SK-N-SH (cell line): ENCODE measurements at regions not wholly inside any gene's neighbourhood (a gene's known extent, or its start where the extent isn't known, plus 50 kb on each side); places are given as distances from the start of the nearest gene placed in this dataset.

Experiments used
- CTCF ChIA-PET: fragments of 300-600, 350-600 bp; formaldehyde crosslinking; extraction: SDS; loops from one replicate; lab custom pipeline; 2021; lab: Yijun Ruan, JAX
- POLR2A ChIA-PET: fragments of 350-600 bp; sonication (Branson Sonifier 250); formaldehyde crosslinking; extraction: SDS; loops from one replicate; lab custom pipeline; 2020; ENCODE audit warnings: antibody characterized with exemption, inconsistent platforms; lab: Yijun Ruan, JAX
- DNase-seq: peaks from one replicate; pipeline ENCODE4 v3.0.0; 2012
- H2AFZ ChIP-seq: fragments of 200-600 bp; sonication (generic); 2 replicates; pipeline ENCODE4 v1.8.1; 2016; ENCODE audit warnings: antibody characterized with exemption, mild to moderate bottlenecking, low read depth
- H3F3A ChIP-seq: fragments of 200-600 bp; sonication (generic); replicated peaks from 2 replicates; pipeline ENCODE3; 2016; ENCODE audit warnings: antibody characterized with exemption, mild to moderate bottlenecking; ENCODE audit not compliant: insufficient read depth
- H3K27ac ChIP-seq, 2 experiments: fragments of 200-500 bp in 1 of 2; fragments of 200-600 bp in 1 of 2; sonication (Bioruptor generic) in 1 of 2; sonication (generic), shearing (Covaris generic) in 1 of 2; 2 replicates each; pipeline versions ENCODE4 v1.5.1 to v1.6.1; 2014 to 2016; ENCODE audit warnings: low read depth in 2 of 2, inconsistent platforms in 1 of 2, low read length in 1 of 2, mild to moderate bottlenecking in 1 of 2, mixed read lengths in 1 of 2
- H3K27me3 ChIP-seq: fragments of 200-600 bp; sonication (generic), shearing (Covaris generic); 2 replicates; pipeline ENCODE4 v1.6.1; 2016; ENCODE audit warnings: mixed run types; ENCODE audit not compliant: insufficient read depth
- H3K36me3 ChIP-seq, 2 experiments: fragments of 200-500 bp in 1 of 2; fragments of 200-600 bp in 1 of 2; sonication (Bioruptor generic) in 1 of 2; sonication (generic) in 1 of 2; replicated peaks in 1 of 2; 2 replicates each; pipeline versions ENCODE3 to v1.5.1; 2014 to 2016; ENCODE audit warnings: low read length in 1 of 2, mild to moderate bottlenecking in 1 of 2; ENCODE audit not compliant: insufficient read depth in 2 of 2, control insufficient read depth in 1 of 2
- H3K4me1 ChIP-seq, 2 experiments: fragments of 200-500 bp in 1 of 2; fragments of 200-600 bp in 1 of 2; sonication (Bioruptor generic) in 1 of 2; sonication (generic), shearing (Covaris generic) in 1 of 2; 2 replicates each; pipeline versions ENCODE4 v1.5.1 to v1.6.1; 2014 to 2016; ENCODE audit warnings: low read depth in 1 of 2, low read length in 1 of 2, mixed run types in 1 of 2; ENCODE audit not compliant: insufficient read depth in 2 of 2, control insufficient read depth in 1 of 2
- H3K4me2 ChIP-seq: fragments of 200-600 bp; sonication (generic), shearing (Covaris generic); 2 replicates; pipeline ENCODE4 v1.6.1; 2017; ENCODE audit warnings: mixed run types
- H3K4me3 ChIP-seq, 2 experiments: fragments of 200-500 bp in 1 of 2; fragments of 200-600 bp in 1 of 2; sonication (Bioruptor generic) in 1 of 2; sonication (generic), shearing (Covaris generic) in 1 of 2; 2 replicates each; pipeline versions ENCODE4 v1.5.1 to v1.8.1; 2014 to 2016; ENCODE audit warnings: low read depth in 2 of 2, inconsistent platforms in 1 of 2, low read length in 1 of 2, mild to moderate bottlenecking in 1 of 2, mixed read lengths in 1 of 2, moderate library complexity in 1 of 2
- H3K79me2 ChIP-seq: fragments of 200-600 bp; sonication (generic); 2 replicates; pipeline ENCODE4 v1.8.1; 2017; ENCODE audit warnings: mild to moderate bottlenecking; ENCODE audit not compliant: insufficient read depth
- H3K9ac ChIP-seq: fragments of 200-600 bp; sonication (generic); 2 replicates; pipeline ENCODE4 v1.6.1; 2017; ENCODE audit warnings: mixed run types
- H3K9me2 ChIP-seq: fragments of 200-600 bp; sonication (generic); 2 replicates; pipeline ENCODE4 v1.6.1; 2017; ENCODE audit warnings: mixed run types
- H3K9me3 ChIP-seq: fragments of 200-600 bp; sonication (generic); 2 replicates; pipeline ENCODE4 v1.6.1; 2017; ENCODE audit warnings: mixed run types, mild to moderate bottlenecking, moderate library complexity
- H4K20me1 ChIP-seq: fragments of 200-600 bp; sonication (generic); 2 replicates; pipeline ENCODE4 v1.6.1; 2017; ENCODE audit warnings: mild to moderate bottlenecking, mixed run types; ENCODE audit not compliant: insufficient read depth
- CTCF ChIP-seq: fragments of 200-600 bp; sonication (generic); IDR thresholded peaks from 2 replicates; pipeline ENCODE4 v1.6.1; 2017; ENCODE audit warnings: antibody characterized with exemption, mild to moderate bottlenecking, moderate library complexity
- EP300 ChIP-seq, 2 experiments: IDR thresholded peaks; 2 replicates each; pipeline versions ENCODE4 v1.4.0 to v1.6.1; 2012; ENCODE audit warnings: borderline replicate concordance in 1 of 2, low read depth in 1 of 2, low read length in 1 of 2
- EZH2phosphoT487 ChIP-seq: fragments of 200-600 bp; sonication (generic); IDR thresholded peaks from 2 replicates; pipeline ENCODE4 v1.6.1; 2017; ENCODE audit warnings: low read depth, mixed run types, mild to moderate bottlenecking, antibody characterized with exemption, moderate library complexity, borderline replicate concordance
- GATA2 ChIP-seq: sonication (generic); formaldehyde crosslinking; IDR thresholded peaks from 2 replicates; pipeline ENCODE4 v1.5.0; 2020; ENCODE audit warnings: mild to moderate bottlenecking, missing genetic modification reagents
- MAX ChIP-seq: IDR thresholded peaks from 2 replicates; pipeline ENCODE4 v1.4.0; 2012; ENCODE audit warnings: low read depth
- POLR2AphosphoS5 ChIP-seq: IDR thresholded peaks from 2 replicates; pipeline ENCODE4 v1.6.1; 2012; ENCODE audit warnings: low read depth, low read length
- RAD21 ChIP-seq: IDR thresholded peaks from 2 replicates; pipeline ENCODE4 v1.6.1; 2012; ENCODE audit warnings: mild to moderate bottlenecking, low read length
- RCOR1 ChIP-seq: fragments of 150-350 bp; IDR thresholded peaks from 2 replicates; pipeline ENCODE4 v1.6.1; 2017; ENCODE audit warnings: antibody characterized with exemption, low read length
- RFX5 ChIP-seq: IDR thresholded peaks from 2 replicates; pipeline ENCODE4 v1.6.1; 2012; ENCODE audit warnings: mild to moderate bottlenecking, improper control_type of control experiment, low read length
- TCF12 ChIP-seq: IDR thresholded peaks from 2 replicates; pipeline ENCODE4 v1.4.0; 2012
- USF2 ChIP-seq: fragments of 150-350 bp; IDR thresholded peaks from 2 replicates; pipeline ENCODE4 v1.6.1; 2017; ENCODE audit warnings: antibody characterized with exemption, low read length, low read depth, borderline replicate concordance
- WGBS: methylation state at CpG from one replicate; pipeline ENCODE4 v1.1.6; 2017; ENCODE audit warnings: low lambda C conversion rate; 5-methylcytosine and 5-hydroxymethylcytosine counted together
- TF ChIP-seq, protein P1 (sequence below): IDR thresholded peaks from 2 replicates; pipeline ENCODE4 v1.6.1; 2012; ENCODE audit warnings: mild to moderate bottlenecking, low read depth, low read length, moderate library complexity
- TF ChIP-seq, protein P2 (sequence below): IDR thresholded peaks from 2 replicates; pipeline ENCODE4 v1.4.0; 2012; ENCODE audit warnings: low read depth, borderline replicate concordance

- POLR2A ChIA-PET, result no interaction called here
- Histone ChIP-seq H3K4me1 (no peaks in the 10 kb centered on the region), H3K9ac (no peak overlapping the region), H3K36me3 (no peaks in the 10 kb centered on the region), H3K4me3 (no peak overlapping the region), H3K79me2 (no peaks in the 10 kb centered on the region), H3F3A (no peaks in the 10 kb centered on the region), H4K20me1 (no peaks in the 10 kb centered on the region), H3K27me3 (no peaks in the 10 kb centered on the region), H3K4me2 (no peak overlapping the region), H3K27ac (no peak overlapping the region), H3K9me2 (peaks cover 3% of the 10 kb centered on the region; the same call in 1 of the 2 replicates), H2AFZ (no peak overlapping the region), H3K9me3 (no peaks in the 10 kb centered on the region)
- TF ChIP-seq CTCF, result no peak
- 0% methylated on average over 1 of the region's 1 CpG for WGBS
- DNase-seq, result no peak
- CTCF ChIA-PET, result no interaction called here
These were observed 151.5 kb downstream of the TAF11L14 start for GRCh38 chr5:17785774-17786173.

- Histone ChIP-seq H3F3A (no peaks in the 10 kb centered on the region), H3K36me3 (no peaks in the 10 kb centered on the region), H2AFZ (no peak overlapping the region), H3K9me2 (no peaks in the 10 kb centered on the region), H3K4me3 (no peak overlapping the region)
- DNase-seq, result no peak
- POLR2A ChIA-PET, result no interaction called here
- TF ChIP-seq, protein P1, sequence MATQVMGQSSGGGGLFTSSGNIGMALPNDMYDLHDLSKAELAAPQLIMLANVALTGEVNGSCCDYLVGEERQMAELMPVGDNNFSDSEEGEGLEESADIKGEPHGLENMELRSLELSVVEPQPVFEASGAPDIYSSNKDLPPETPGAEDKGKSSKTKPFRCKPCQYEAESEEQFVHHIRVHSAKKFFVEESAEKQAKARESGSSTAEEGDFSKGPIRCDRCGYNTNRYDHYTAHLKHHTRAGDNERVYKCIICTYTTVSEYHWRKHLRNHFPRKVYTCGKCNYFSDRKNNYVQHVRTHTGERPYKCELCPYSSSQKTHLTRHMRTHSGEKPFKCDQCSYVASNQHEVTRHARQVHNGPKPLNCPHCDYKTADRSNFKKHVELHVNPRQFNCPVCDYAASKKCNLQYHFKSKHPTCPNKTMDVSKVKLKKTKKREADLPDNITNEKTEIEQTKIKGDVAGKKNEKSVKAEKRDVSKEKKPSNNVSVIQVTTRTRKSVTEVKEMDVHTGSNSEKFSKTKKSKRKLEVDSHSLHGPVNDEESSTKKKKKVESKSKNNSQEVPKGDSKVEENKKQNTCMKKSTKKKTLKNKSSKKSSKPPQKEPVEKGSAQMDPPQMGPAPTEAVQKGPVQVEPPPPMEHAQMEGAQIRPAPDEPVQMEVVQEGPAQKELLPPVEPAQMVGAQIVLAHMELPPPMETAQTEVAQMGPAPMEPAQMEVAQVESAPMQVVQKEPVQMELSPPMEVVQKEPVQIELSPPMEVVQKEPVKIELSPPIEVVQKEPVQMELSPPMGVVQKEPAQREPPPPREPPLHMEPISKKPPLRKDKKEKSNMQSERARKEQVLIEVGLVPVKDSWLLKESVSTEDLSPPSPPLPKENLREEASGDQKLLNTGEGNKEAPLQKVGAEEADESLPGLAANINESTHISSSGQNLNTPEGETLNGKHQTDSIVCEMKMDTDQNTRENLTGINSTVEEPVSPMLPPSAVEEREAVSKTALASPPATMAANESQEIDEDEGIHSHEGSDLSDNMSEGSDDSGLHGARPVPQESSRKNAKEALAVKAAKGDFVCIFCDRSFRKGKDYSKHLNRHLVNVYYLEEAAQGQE, result no peak
- TF ChIP-seq EZH2phosphoT487 (no peak), RCOR1 (no peak), EP300 (IDR thresholded peaks at IDR 0.05; ENCODE audit: borderline replicate concordance in 1 of 2, low read depth in 1 of 2, low read length in 1 of 2) (no peak), POLR2AphosphoS5 (no peak), USF2 (no peak), GATA2 (CRISPR knock-in tag) (no peak), TCF12 (no peak), MAX (no peak), RFX5 (no peak), RAD21 (no peak)
- TF ChIP-seq, protein P2, sequence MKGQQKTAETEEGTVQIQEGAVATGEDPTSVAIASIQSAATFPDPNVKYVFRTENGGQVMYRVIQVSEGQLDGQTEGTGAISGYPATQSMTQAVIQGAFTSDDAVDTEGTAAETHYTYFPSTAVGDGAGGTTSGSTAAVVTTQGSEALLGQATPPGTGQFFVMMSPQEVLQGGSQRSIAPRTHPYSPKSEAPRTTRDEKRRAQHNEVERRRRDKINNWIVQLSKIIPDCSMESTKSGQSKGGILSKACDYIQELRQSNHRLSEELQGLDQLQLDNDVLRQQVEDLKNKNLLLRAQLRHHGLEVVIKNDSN, result no peak
- TF ChIP-seq, all 33 proteins: peak for 0
- Histone ChIP-seq H3K9me3 (no peaks in the 10 kb centered on the region), H3K27me3 (no peaks in the 10 kb centered on the region), H3K27ac (no peak overlapping the region), H3K4me1 (no peaks in the 10 kb centered on the region), H4K20me1 (no peaks in the 10 kb centered on the region), H3K4me2 (no peak overlapping the region), H3K9ac (no peak overlapping the region), H3K79me2 (no peaks in the 10 kb centered on the region)
- CTCF ChIA-PET, result no interaction called here
These were observed 154.1 kb downstream of the TAF11L14 start for GRCh38 chr5:17788351-17788750.
